HG02885 (cell line): ENCODE measurements at regions not wholly inside any gene's neighbourhood (a gene's known extent, or its start where the extent isn't known, plus 50 kb on each side); places are given as distances from the start of the nearest gene placed in this dataset.
"Not testable (repeated sequence)": the region's sequence is repeated elsewhere in the genome, so short reads cannot be mapped to it uniquely, and the experiment has no call there.

Experiments
- ATAC-seq: cut with Tn5 transposase; IDR thresholded peaks from one replicate; pipeline ENCODE4 v1.9.1; 2021; ENCODE audit warnings: mild to moderate bottlenecking; ENCODE audit not compliant: unreplicated experiment, poor library complexity

DNA sequence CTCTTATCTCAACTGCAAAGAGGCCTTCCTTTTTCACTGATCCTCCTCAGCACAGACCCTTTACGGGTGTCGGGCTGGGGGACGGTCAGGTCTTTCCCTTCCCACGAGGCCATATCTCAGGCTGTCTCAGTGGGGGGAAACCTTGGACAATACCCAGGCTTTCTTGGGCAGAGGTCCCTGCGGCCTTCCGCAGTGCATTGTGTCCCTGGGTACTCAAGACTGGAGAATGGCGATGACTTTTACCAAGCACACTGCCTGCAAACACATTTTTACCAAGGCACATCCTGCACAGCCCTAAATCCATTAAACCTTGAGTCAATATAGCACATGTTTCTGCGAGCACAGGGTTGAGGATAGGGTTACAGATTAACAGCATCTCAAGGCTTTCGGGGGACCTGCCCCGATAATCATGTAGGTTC lies 117.8 kb downstream of the GOSR1 start:
- ATAC-seq, result not testable (repeated sequence)

DNA sequence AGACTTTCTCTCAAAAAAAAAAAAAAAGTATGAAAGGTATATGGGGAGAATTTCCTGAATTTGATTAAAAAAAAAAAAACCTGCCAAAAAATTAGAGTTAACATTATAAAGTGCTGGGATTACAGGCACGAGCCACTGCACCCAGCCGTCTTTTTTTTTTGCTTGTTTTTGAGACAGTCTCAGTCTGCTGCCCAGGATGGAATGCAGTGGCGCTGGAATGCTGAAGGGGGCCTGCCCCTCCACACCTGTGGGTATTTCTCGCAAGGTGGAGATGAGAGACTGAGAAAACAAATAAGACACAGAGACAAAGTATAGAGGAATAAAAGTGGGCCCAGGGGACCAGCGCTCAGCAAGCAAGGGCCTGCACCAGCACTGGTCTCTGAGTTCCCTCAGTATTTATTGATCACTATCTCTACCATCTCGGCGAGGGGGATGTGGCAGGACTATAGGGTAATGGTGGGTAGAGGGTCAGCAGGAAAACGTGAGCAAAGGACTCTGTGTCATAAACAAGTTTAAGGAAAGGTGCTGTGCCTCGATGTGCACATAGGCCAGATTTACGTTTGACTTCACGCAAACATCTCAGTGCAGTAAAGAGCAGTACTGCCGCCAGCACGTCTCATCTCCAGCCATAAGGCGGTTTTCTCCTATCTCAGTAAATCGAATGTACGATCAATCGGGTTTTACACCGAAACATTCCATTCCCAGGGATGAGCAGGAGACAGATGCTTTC lies 117.2 kb downstream of the GOSR1 start:
- ATAC-seq, result no peak

DNA sequence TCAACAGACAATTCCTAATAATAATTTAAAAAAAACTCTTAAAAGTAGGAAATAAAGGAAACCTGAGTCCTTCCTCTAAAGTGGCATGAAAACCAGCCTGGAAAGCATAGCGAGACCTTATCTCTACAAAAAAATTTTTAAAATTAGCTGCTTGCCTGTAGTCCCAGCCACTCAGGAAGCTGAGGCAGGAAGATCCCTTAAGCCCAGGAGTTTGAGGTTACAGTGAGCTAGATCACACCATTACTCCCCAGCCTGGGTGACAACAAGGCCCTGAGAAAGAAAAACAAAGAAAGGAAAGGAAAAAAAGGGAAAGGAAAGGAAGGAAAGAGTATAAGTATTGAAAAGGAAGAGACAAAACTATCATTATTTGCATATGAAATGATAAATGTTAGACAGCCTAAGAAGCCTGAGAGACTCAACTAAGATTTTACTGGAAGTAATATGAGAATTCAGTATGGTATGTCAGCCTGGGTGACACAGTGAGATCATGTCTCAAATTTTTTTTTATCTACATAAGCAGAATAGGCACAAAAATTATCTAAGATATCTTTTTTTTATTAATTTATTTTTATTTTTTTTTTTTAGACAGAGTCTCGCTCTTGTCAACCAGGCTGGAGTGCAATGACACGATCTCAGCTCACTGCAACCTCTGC lies 113.0 kb downstream of the GOSR1 start:
- ATAC-seq, result no peak

DNA sequence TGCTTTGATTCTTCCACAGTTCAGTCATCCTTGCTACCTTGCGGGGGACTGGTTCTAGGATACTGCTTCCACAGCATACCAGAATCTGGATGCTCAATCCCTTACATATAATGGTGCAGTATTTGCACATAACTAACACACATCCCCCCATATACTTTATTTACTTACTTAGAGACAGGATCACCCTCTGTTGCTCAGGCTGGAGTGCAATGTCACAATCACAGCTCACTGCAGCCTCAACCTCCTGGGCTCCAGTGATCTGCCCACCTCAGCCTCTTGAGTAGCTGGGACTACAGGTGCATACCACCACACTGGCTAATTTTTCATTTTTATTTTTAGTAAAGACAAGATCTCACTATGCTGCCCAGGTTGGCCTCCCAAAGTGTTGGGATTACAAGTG lies 112.2 kb downstream of the GOSR1 start:
- ATAC-seq, result no peak

DNA sequence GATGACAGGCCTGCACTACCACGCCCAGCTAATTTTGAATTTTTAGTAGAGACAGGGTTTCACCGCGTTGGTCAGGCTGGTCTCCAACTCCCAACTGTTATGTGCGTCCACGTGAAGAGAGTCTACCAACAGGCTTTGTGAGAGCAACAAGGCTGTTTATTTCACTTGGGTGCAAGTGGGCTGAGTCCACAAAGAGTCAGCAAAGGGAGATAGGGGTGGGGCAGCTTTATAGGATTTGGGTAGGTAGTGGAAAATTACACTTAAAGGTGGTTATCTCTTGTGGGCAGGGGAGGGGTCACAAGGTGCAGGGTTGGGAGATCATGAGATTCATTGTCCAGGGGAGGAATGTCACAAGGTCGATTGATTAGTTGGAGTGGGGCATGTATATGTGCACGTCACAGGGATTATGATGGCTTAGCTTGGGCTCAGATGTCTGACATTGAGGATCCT lies 111.6 kb downstream of the GOSR1 start:
- ATAC-seq, result no peak

DNA sequence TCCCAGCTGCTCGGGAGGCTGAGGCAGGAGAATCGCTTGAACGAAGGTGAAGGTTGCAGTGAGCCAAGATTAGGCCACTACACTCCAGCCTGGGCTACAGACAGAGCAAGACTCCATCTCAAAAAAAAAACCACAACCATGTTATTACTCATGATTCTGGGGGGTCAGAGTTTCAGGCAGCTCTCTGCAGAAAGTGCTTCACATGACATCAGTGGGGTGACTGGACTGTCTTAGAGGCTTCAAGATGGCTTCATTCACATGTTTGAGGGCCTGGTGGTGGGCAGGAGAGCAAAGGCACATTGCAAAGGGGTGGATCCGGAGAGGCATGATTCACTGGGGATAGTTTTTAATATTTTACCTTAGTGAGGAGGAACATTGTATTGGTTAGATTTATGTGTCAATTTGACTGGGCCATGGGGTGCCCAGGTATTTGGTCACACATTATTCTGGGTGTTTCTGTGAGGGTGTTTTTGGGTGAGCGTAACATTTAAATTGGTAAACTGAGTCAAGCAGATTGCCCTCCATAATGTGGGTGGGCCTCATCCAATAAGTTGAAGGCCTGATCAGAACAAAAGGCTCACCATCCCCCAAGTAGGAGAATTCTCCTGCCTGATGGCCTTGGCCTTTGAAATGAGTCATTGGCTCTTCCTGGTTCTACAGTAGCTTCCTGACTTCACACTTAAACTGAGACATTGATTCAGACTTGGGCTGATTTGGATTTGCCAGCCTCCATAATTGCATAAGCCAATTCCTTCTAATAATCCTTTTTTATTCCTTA lies 109.8 kb downstream of the GOSR1 start:
- ATAC-seq, result no peak

DNA sequence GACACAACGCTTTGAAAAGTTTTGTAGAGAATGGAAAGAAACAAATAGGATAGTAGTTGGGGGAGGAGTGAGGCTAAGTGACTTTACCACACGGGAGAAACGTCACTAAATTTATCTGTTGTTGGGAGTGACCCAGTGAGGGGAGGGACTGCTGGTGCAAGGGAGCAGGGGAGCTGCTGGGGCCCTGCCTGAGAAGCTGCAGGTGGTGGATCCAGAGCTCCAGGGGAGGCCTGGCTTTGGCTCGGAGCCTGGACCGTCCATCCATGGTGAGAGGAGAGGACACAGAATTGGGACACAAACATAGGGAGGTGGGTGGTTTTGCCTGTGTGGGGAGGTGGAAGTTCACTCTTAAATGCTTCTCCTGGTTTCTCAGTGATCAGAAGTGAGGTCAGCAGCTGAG lies 107.6 kb downstream of the GOSR1 start:
- no peak for ATAC-seq

DNA sequence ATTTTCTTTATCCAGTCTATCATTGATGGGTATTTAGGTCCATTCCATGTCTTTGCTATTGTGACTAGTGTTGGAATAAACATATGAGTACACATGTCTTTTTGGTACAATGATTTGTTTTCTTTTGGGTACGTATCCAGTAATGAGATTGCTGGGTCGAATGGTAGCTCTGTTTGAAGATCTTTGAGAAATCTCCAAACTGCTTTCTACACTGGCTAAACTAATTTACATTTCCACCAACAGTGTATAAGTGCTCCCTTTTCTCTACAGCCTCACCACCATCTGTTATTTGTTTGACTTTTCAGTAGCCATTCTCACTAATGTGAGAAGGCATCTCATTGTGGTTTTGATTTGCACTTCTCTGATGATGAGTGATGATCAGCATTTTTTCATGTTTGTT lies 103.7 kb downstream of the GOSR1 start:
- ATAC-seq, result no peak

DNA sequence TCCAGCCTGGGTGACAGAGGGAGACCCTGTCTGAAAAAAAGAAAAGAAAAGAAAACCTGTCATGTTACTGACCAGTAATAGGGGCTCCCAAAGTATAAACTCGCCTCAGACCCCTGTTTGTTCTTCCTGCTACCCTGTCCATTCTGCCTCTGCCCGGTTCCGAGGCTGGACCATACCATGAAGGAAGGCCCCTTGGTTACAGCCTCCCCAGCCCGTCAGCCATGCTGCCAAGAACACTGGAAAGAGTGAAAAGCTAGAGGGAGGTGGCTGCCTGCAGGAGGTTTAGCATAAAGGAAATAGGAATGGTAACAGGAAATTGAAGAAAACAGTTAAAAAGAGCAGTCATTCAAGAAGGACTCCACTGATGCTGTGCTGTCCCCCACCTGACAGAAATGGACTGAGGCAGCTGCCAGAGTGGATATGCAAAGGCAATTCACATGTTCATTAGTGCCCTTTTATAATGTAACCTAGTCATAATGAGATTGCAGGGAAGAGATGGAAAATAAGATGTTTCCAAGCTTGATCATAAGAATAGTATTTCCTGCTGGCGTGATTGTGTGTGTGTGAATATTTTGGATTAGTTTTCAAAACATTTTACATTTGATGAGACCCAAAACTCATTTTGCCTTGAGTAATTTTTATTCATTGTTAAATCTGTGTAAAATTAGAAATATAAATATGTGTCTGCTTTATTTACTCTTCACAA lies 102.6 kb downstream of the GOSR1 start:
- ATAC-seq, result no peak

DNA sequence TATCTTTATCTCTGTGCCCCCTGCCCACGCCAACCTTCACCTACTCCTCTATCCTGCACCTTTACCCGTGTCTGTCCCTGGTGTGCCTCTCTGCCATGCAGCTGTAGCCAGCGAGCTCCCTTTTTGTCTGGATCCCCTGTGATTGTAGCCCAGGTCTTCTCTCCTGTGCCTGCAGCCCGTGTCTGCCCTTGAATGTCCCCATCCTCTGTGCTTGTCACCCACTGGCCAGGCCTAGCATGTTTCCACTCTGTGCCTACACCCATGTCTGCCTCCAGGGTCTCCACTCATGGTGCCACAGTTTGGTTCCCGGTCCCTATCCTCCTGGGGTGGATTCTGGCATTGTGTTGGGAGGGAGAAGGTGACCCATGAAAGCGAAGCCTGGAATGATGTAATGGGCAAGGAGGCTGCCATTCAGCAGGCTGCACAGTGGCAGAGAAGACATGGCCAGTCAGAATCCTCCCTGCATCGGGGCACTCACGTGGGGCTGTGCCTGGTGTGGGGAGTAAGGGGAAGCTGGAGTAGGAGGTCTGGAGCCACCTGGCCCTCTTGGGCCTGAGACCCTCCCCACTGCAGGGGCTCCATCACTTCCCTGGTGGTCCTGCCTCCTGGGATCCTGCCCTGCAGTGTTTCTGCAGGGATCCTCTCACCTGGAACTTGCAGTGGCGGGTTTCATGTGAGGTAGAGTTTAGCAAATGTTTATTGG lies 101.0 kb downstream of the GOSR1 start:
- ATAC-seq, result not testable (repeated sequence)
